ENCODE measurements at regions not wholly inside any gene's neighbourhood (a gene's known extent, or its start where the extent isn't known, plus 50 kb on each side); places are given as distances from the start of the nearest gene placed in this dataset.

DNA sequence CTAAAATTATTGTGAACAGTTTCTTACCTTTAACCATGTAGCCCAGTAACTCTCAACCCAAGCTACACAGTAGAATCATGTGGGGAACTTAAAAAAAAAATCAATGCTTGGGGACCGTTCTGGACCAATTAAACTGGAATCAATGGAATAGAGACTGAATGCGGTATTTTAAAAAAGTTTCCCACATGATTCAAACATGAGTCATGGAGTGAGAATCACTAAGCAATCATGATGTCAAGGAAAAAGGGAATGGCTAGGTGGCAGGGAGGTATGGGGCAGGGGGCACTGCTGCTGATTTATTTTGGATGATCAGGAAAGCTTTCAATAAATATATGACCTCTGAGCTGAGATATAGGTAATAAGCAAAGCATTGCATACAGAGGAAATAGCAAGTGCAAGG lies 250.5 kb upstream of the RORA start:
- Histone ChIP-seq H4K91ac (ENCODE audit: insufficient read length, low read depth, low read length) (no peak overlapping the region), H3K4me1 (ENCODE audit: insufficient read depth, low read length) (no peaks in the 10 kb centered on the region), H2BK15ac (ENCODE audit: low read depth, low read length) (no peak overlapping the region), H3K79me2 (ENCODE audit: insufficient read depth, low read length) (no peaks in the 10 kb centered on the region), H3K4ac (ENCODE audit: low read depth, low read length) (no peak overlapping the region), H3K56ac (ENCODE audit: insufficient read length, low read depth, low read length) (no peak overlapping the region), H3K27me3 (ENCODE audit: insufficient read depth, low read length) (no peaks in the 10 kb centered on the region), H4K8ac (replicated peaks; ENCODE audit: insufficient read length, low read depth, low read length) (no peak overlapping the region), H2AFZ (ENCODE audit: low read length) (no peak overlapping the region), H2BK5ac (ENCODE audit: insufficient read length, low read length) (no peak overlapping the region), H4K5ac (ENCODE audit: insufficient read length, low read depth, low read length) (no peak overlapping the region), H3K9ac (ENCODE audit: extremely low read depth, insufficient read length, low read length) (no peak overlapping the region), H3K9me3 (ENCODE audit: control insufficient read depth, low read depth, low read length) (no peaks in the 10 kb centered on the region), H3K27ac (ENCODE audit: insufficient read length, low read depth, low read length) (no peak overlapping the region), H3T11ph (ENCODE audit: low read length) (no peak overlapping the region), H4K20me1 (ENCODE audit: control insufficient read depth, insufficient read depth, insufficient read length) (no peaks in the 10 kb centered on the region), H3K79me1 (ENCODE audit: insufficient read depth, low read depth, low read length, poor library complexity, severe bottlenecking) (no peaks in the 10 kb centered on the region), H3K18ac (ENCODE audit: insufficient read length, low read depth, low read length) (no peak overlapping the region), H2AK5ac (ENCODE audit: insufficient read length, low read length) (no peak overlapping the region), H3K4me2 (ENCODE audit: insufficient read depth, insufficient read length, low read length) (no peak overlapping the region), H2BK20ac (ENCODE audit: low read depth, low read length, poor library complexity, severe bottlenecking) (no peak overlapping the region), H3K14ac (ENCODE audit: insufficient read depth, low read length) (no peak overlapping the region), H2BK12ac (ENCODE audit: insufficient read length, low read depth, low read length) (no peak overlapping the region), H3K23me2 (ENCODE audit: insufficient read length, low read depth, low read length, poor library complexity, severe bottlenecking) (no peaks in the 10 kb centered on the region), H2BK120ac (ENCODE audit: low read depth, low read length, poor library complexity, severe bottlenecking) (no peak overlapping the region), H3K23ac (ENCODE audit: insufficient read length, low read depth, low read length) (no peak overlapping the region)
- TF ChIP-seq, protein P1, sequence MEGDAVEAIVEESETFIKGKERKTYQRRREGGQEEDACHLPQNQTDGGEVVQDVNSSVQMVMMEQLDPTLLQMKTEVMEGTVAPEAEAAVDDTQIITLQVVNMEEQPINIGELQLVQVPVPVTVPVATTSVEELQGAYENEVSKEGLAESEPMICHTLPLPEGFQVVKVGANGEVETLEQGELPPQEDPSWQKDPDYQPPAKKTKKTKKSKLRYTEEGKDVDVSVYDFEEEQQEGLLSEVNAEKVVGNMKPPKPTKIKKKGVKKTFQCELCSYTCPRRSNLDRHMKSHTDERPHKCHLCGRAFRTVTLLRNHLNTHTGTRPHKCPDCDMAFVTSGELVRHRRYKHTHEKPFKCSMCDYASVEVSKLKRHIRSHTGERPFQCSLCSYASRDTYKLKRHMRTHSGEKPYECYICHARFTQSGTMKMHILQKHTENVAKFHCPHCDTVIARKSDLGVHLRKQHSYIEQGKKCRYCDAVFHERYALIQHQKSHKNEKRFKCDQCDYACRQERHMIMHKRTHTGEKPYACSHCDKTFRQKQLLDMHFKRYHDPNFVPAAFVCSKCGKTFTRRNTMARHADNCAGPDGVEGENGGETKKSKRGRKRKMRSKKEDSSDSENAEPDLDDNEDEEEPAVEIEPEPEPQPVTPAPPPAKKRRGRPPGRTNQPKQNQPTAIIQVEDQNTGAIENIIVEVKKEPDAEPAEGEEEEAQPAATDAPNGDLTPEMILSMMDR (conservative IDR thresholded peaks at IDR 0.05), result no peak
- DNase-seq, result no peak
- no peaks in the 10 kb centered on the region; a peak in 1 of 7 replicates for H3K36me3 Mint-ChIP-seq (ENCODE audit: insufficient read depth in 1 of 3, low read depth in 3 of 3)
- no peaks in the 10 kb centered on the region for H3K9me3 Mint-ChIP-seq
- no CpG with 5 or more reads among the region's 2 CpGs for WGBS (ENCODE audit: extremely low coverage, insufficient read length, low lambda C conversion rate)
- peaks cover 0 to 6% of the 10 kb centered on the region in 2 experiments; a peak in 1 of 4 replicates for H3K4me1 Mint-ChIP-seq
- no peaks in the 10 kb centered on the region for H3K27me3 Mint-ChIP-seq (ENCODE audit: low read depth)
- H3K27ac Mint-ChIP-seq, result no peak overlapping the region
- H3K4me3 Mint-ChIP-seq, result no peak overlapping the region
